HCT116 (cell line): ENCODE measurements at regions not wholly inside any gene's neighbourhood (a gene's known extent, or its start where the extent isn't known, plus 50 kb on each side); places are given as distances from the start of the nearest gene placed in this dataset.

Source experiments
- ATAC-seq: fragments of 200-7000 bp; cut with Tn5 transposase; 2 replicates; pipeline ENCODE4 v1.9.1; 2020; ENCODE audit warnings: mild to moderate bottlenecking, moderate library complexity
- BruUV-seq: library from RNA; stranded (reverse); fragments of 400-500 nt; replicated peaks from 2 replicates; lab custom pipeline; 2021; lab: Mats Ljungman, UMichigan
- CTCF ChIA-PET: fragments of 300-600 bp; sonication (Branson Sonifier 250); formaldehyde crosslinking; loops from one replicate; lab custom pipeline; 2021; ENCODE audit warnings: antibody characterized with exemption; lab: Charles Lee
- POLR2A ChIA-PET: fragments of 300-600, 350-600 bp; sonication (Branson Sonifier 250); formaldehyde crosslinking; loops from one replicate; lab custom pipeline; 2021; ENCODE audit warnings: antibody characterized with exemption; lab: Charles Lee
- RAD21 ChIA-PET, 2 experiments: fragments of 300-600 bp; sonication (Branson Sonifier 250); formaldehyde crosslinking; loops; one replicate each; lab custom pipeline; 2023; ENCODE audit warnings: low total read pairs in 2 of 2; ENCODE audit not compliant: uncharacterized antibody in 2 of 2, unreplicated experiment in 2 of 2, low non-redundant PET in 1 of 2; lab: Charles Lee
- DNase-seq: peaks from one replicate; pipeline ENCODE4 v3.0.0-alpha.2; 2010; ENCODE audit warnings: low read depth, low spot score
- H2AFZ ChIP-seq: fragments of 200-600 bp; shearing (Covaris generic), sonication (generic); 2 replicates; pipeline ENCODE4 v1.6.1; 2017; ENCODE audit warnings: low read depth, mixed run types, mixed read lengths, antibody characterized with exemption, low read length; ENCODE audit not compliant: poor library complexity, severe bottlenecking
- H3K27ac ChIP-seq: 2 replicates; pipeline ENCODE4 v1.5.1; 2012; ENCODE audit warnings: low read depth, low read length
- H3K27me3 ChIP-seq: fragments of 200-600 bp; sonication (generic); 2 replicates; pipeline ENCODE4 v1.6.1; 2016; ENCODE audit warnings: mixed run types, low read length, mixed read lengths; ENCODE audit not compliant: insufficient read depth
- H3K36me3 ChIP-seq, 2 experiments: fragments of 200-500 bp in 1 of 2; fragments of 200-600 bp in 1 of 2; sonication (Bioruptor generic) in 1 of 2; sonication (generic) in 1 of 2; 2 replicates each; pipeline versions ENCODE4 v1.5.1 to v1.6.1; 2014 to 2016; ENCODE audit warnings: low read length in 2 of 2, inconsistent platforms in 1 of 2, mixed read lengths in 1 of 2, mixed run types in 1 of 2; ENCODE audit not compliant: insufficient read depth in 2 of 2, control insufficient read depth in 1 of 2
- H3K4me1 ChIP-seq, 2 experiments: fragments of 200-600 bp in 1 of 2; sonication (generic) in 1 of 2; 2 replicates each; pipeline versions ENCODE4 v1.5.1 to v1.6.1; 2012 to 2017; ENCODE audit warnings: low read length in 2 of 2, inconsistent platforms in 1 of 2, mild to moderate bottlenecking in 1 of 2, mixed read lengths in 1 of 2, mixed run types in 1 of 2, moderate library complexity in 1 of 2; ENCODE audit not compliant: insufficient read depth in 2 of 2, control insufficient read depth in 1 of 2
- H3K4me2 ChIP-seq: fragments of 200-600 bp; sonication (generic); 2 replicates; pipeline ENCODE4 v1.6.1; 2017; ENCODE audit warnings: mixed run types, low read length, mixed read lengths
- H3K4me3 ChIP-seq, 2 experiments: fragments of 200-600 bp in 1 of 2; sonication (generic) in 1 of 2; replicated peaks in 1 of 2; 2 replicates each; pipeline ENCODE4 v1.5.1; 2011 to 2016; ENCODE audit warnings: low read length in 2 of 2, control low read depth in 1 of 2, low read depth in 1 of 2, mild to moderate bottlenecking in 1 of 2, mixed read lengths in 1 of 2, mixed run types in 1 of 2
- H3K79me2 ChIP-seq: fragments of 200-600 bp; sonication (generic); 2 replicates; pipeline ENCODE4 v1.6.1; 2017; ENCODE audit warnings: mild to moderate bottlenecking, mixed run types, low read length, moderate library complexity, mixed read lengths; ENCODE audit not compliant: insufficient read depth
- H3K9ac ChIP-seq: fragments of 200-600 bp; sonication (generic); 2 replicates; pipeline ENCODE4 v1.6.1; 2016; ENCODE audit warnings: low read length, mixed read lengths
- H3K9me2 ChIP-seq: fragments of 200-600 bp; sonication (generic), shearing (Covaris generic); 2 replicates; pipeline ENCODE4 v1.6.1; 2017; ENCODE audit warnings: mixed run types, mild to moderate bottlenecking, moderate library complexity; ENCODE audit not compliant: insufficient read depth
- H3K9me3 ChIP-seq, 2 experiments: fragments of 200-500 bp in 1 of 2; fragments of 200-600 bp in 1 of 2; sonication (Bioruptor generic) in 1 of 2; sonication (generic) in 1 of 2; 2 replicates each; pipeline ENCODE4 v1.6.1; 2014 to 2017; ENCODE audit warnings: low read length in 2 of 2, mixed read lengths in 2 of 2, inconsistent platforms in 1 of 2, low read depth in 1 of 2, mild to moderate bottlenecking in 1 of 2, mixed run types in 1 of 2, moderate library complexity in 1 of 2; ENCODE audit not compliant: control insufficient read depth in 1 of 2, insufficient read depth in 1 of 2
- H4K20me1 ChIP-seq: fragments of 200-600 bp; sonication (generic), shearing (Covaris generic); 2 replicates; pipeline ENCODE4 v1.6.1; 2017; ENCODE audit warnings: mixed run types, mild to moderate bottlenecking, moderate library complexity; ENCODE audit not compliant: insufficient read depth
- EGR1 ChIP-seq: IDR thresholded peaks from 2 replicates; pipeline ENCODE4 v1.6.1; 2012; ENCODE audit warnings: low read depth
- EZH2phosphoT487 ChIP-seq: fragments of 200-600 bp; IDR thresholded peaks from 2 replicates; pipeline ENCODE4 v1.6.1; 2018; ENCODE audit warnings: antibody characterized with exemption, borderline replicate concordance
- FOSL1 ChIP-seq: IDR thresholded peaks from 2 replicates; pipeline ENCODE4 v1.6.1; 2012; ENCODE audit warnings: low read depth
- JUND ChIP-seq: IDR thresholded peaks from 2 replicates; pipeline ENCODE4 v1.6.1; 2012
- POLR2AphosphoS5 ChIP-seq: IDR thresholded peaks from 2 replicates; pipeline ENCODE4 v1.6.1; 2011; ENCODE audit warnings: mild to moderate bottlenecking, low read depth, low read length, moderate library complexity
- SIN3A ChIP-seq: IDR thresholded peaks from 2 replicates; pipeline ENCODE4 v1.6.1; 2012; ENCODE audit warnings: low read depth
- SP1 ChIP-seq: IDR thresholded peaks from 2 replicates; pipeline ENCODE4 v1.6.1; 2012; ENCODE audit warnings: low read depth
- SRF ChIP-seq: IDR thresholded peaks from 2 replicates; pipeline ENCODE4 v1.6.1; 2012; ENCODE audit warnings: low read depth
- TCF7L2 ChIP-seq: IDR thresholded peaks from 2 replicates; pipeline ENCODE4 v1.7.0; 2011; ENCODE audit warnings: borderline replicate concordance, inconsistent platforms; ENCODE audit not compliant: insufficient read depth, insufficient read length; ENCODE audit errors: extremely low read depth
- intact Hi-C: fragments of 100-400 bp; cut with micrococcal nuclease; formaldehyde crosslinking; loops from 2 replicates; pipeline ENCODE4 v1.10.0; 2022
- TF ChIP-seq, protein P1 (sequence below), 3 experiments: fragments of 200-600 bp in 1 of 3; sonication (generic) in 1 of 3; IDR thresholded peaks in 2 of 3; conservative IDR thresholded peaks in 1 of 3; 2 replicates each; pipeline ENCODE4 v1.5.1; 2012 to 2017; ENCODE audit warnings: low read depth in 2 of 3, low read length in 2 of 3, antibody characterized with exemption in 1 of 3, borderline replicate concordance in 1 of 3, control low read depth in 1 of 3, mild to moderate bottlenecking in 1 of 3, mixed read lengths in 1 of 3, mixed run types in 1 of 3, moderate library complexity in 1 of 3; ENCODE audit not compliant: insufficient read depth in 1 of 3

GRCh38 chr7:79711660-79712059, 258.2 kb upstream of the MAGI2 start:
- POLR2A ChIA-PET, result no interaction called here
- BruUV-seq, result no TSS peak

More at GRCh38 chr7:79711660-79712059, 258.2 kb upstream of the MAGI2 start:
- Histone ChIP-seq H3K27me3 (no peaks in the 10 kb centered on the region), H3K9me2 (no peaks in the 10 kb centered on the region), H3K79me2 (no peaks in the 10 kb centered on the region), H3K27ac (peak overlapping the region; percentile 73; the same call in 1 of the 2 replicates), H3K9me3 (no peaks in the 10 kb centered on the region), H2AFZ (peak overlapping the region; percentile 85), H3K9ac (peak overlapping the region; percentile 13; the same call in 1 of the 2 replicates), H4K20me1 (no peaks in the 10 kb centered on the region), H3K4me1 (peaks cover 36 to 47% of the 10 kb centered on the region in 2 experiments), H3K36me3 (no peaks in the 10 kb centered on the region), H3K4me2 (peak overlapping the region; percentile 61), H3K4me3 (no peak overlapping the region)
- no peak for DNase-seq
- no peak for TF ChIP-seq POLR2AphosphoS5
- peak; percentile 60 for TF ChIP-seq JUND
- TF ChIP-seq FOSL1, result peak; percentile 53; the same call in 1 of the 2 replicates
- TF ChIP-seq TCF7L2, result peak; percentile 95
- no peak for TF ChIP-seq SRF
- no peak for TF ChIP-seq EGR1
- TF ChIP-seq SP1, result peak; percentile 33; the same call in 1 of the 2 replicates
- TF ChIP-seq, protein P1, sequence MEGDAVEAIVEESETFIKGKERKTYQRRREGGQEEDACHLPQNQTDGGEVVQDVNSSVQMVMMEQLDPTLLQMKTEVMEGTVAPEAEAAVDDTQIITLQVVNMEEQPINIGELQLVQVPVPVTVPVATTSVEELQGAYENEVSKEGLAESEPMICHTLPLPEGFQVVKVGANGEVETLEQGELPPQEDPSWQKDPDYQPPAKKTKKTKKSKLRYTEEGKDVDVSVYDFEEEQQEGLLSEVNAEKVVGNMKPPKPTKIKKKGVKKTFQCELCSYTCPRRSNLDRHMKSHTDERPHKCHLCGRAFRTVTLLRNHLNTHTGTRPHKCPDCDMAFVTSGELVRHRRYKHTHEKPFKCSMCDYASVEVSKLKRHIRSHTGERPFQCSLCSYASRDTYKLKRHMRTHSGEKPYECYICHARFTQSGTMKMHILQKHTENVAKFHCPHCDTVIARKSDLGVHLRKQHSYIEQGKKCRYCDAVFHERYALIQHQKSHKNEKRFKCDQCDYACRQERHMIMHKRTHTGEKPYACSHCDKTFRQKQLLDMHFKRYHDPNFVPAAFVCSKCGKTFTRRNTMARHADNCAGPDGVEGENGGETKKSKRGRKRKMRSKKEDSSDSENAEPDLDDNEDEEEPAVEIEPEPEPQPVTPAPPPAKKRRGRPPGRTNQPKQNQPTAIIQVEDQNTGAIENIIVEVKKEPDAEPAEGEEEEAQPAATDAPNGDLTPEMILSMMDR (IDR thresholded peaks at IDR 0.05 in 2 of 3, conservative IDR thresholded peaks at IDR 0.05 in 1 of 3; ENCODE audit: borderline replicate concordance in 1 of 3, insufficient read depth in 1 of 3, low read depth in 2 of 3, low read length in 2 of 3), result no peak
- TF ChIP-seq EZH2phosphoT487, result no peak
- TF ChIP-seq SIN3A, result no peak
- ChIA-PET CTCF (no interaction called here), RAD21 (no interaction called here)
- intact Hi-C loops, result no loop called here
- no peak for ATAC-seq
